Activated CD4-positive, alpha-beta T cell treated with anti-CD3 and anti-CD28 coated beads for 4 hours (primary cell): ENCODE measurements at regions not wholly inside any gene's neighbourhood (a gene's known extent, or its start where the extent isn't known, plus 50 kb on each side); places are given as distances from the start of the nearest gene placed in this dataset.
"Not testable (repeated sequence)": the region's sequence is repeated elsewhere in the genome, so short reads cannot be mapped to it uniquely, and the experiment has no call there.

Experiments
- DNase-seq, 2 donors: peaks; one replicate each; pipeline ENCODE4 v3.0.0-alpha.2; 2020

GRCh38 chr5:15383469-15383868 is 116.5 kb upstream of the FBXL7 start:
- no peak for DNase-seq

GRCh38 chr5:15383021-15383420 is 117.0 kb upstream of the FBXL7 start:
- no peak for DNase-seq

- no peak for DNase-seq
Measured at GRCh38 chr5:15377573-15378340, 122.2 kb upstream of the FBXL7 start.

- no peak for DNase-seq
Measured at GRCh38 chr5:15376803-15377202, 123.2 kb upstream of the FBXL7 start.

- no peak for DNase-seq
Measured at GRCh38 chr5:15376088-15376487, 123.9 kb upstream of the FBXL7 start.

- DNase-seq, result no peak
Measured at GRCh38 chr5:15375559-15375958, 124.4 kb upstream of the FBXL7 start.

GRCh38 chr5:15374886-15375285 is 125.1 kb upstream of the FBXL7 start:
- DNase-seq, result no peak

GRCh38 chr5:15373151-15373550 is 126.8 kb upstream of the FBXL7 start:
- DNase-seq, result no peak

- DNase-seq, result no peak
Measured at GRCh38 chr5:15371184-15371583, 128.8 kb upstream of the FBXL7 start.

GRCh38 chr5:15368835-15369234 is 131.1 kb upstream of the FBXL7 start:
- no peak for DNase-seq

- DNase-seq, result no peak
Measured at GRCh38 chr5:15367489-15367888, 132.5 kb upstream of the FBXL7 start.

- DNase-seq, result no peak
Measured at GRCh38 chr5:15366676-15367391, 133.1 kb upstream of the FBXL7 start.

- DNase-seq, result no peak
Measured at GRCh38 chr5:15365070-15365469, 134.9 kb upstream of the FBXL7 start.

GRCh38 chr5:15363601-15364000 is 136.4 kb upstream of the FBXL7 start:
- no peak for DNase-seq

GRCh38 chr5:15357092-15357453 is 142.9 kb upstream of the FBXL7 start:
- not testable (repeated sequence) for DNase-seq

GRCh38 chr5:15356308-15357091 is 143.5 kb upstream of the FBXL7 start:
- not testable (repeated sequence) for DNase-seq

- no peak for DNase-seq
Measured at GRCh38 chr5:15354021-15354420, 146.0 kb upstream of the FBXL7 start.

- DNase-seq, result no peak
Measured at GRCh38 chr5:15353086-15353645, 146.8 kb upstream of the FBXL7 start.

- no peak for DNase-seq
Measured at GRCh38 chr5:15350614-15351013, 149.4 kb upstream of the FBXL7 start.

- no peak for DNase-seq
Measured at GRCh38 chr5:15346738-15347137, 153.2 kb upstream of the FBXL7 start.

GRCh38 chr5:15344954-15345353 is 155.0 kb upstream of the FBXL7 start:
- no peak for DNase-seq

GRCh38 chr5:15338546-15338945 is 161.4 kb upstream of the FBXL7 start:
- no peak for DNase-seq

- DNase-seq, result no peak
Measured at GRCh38 chr5:15334551-15335266, 165.3 kb upstream of the FBXL7 start.
